ENCODE measurements at regions not wholly inside any gene's neighbourhood (a gene's known extent, or its start where the extent isn't known, plus 50 kb on each side); places are given as distances from the start of the nearest gene placed in this dataset.

- Histone ChIP-seq H3K9me3 (no peaks in the 10 kb centered on the region), H3K4me1 (ENCODE audit: low read depth) (no peaks in the 10 kb centered on the region), H3K36me3 (ENCODE audit: low read depth) (no peaks in the 10 kb centered on the region), H3K4me3 (no peak overlapping the region)
- intact Hi-C loops (cut with DNase I, micrococcal nuclease): no loop called here
- DNase-seq (peak in 1 of 3 donors; percentile 8), ATAC-seq (no peak)
- no peak for TF ChIP-seq CTCF (IDR thresholded peaks at IDR 0.05)
Measured at GRCh38 chr7:85566095-85566794, 379.4 kb upstream of the SEMA3D start.

- H3K9me3 ChIP-seq: no peaks in the 10 kb centered on the region
- intact Hi-C loops (cut with DNase I, micrococcal nuclease): no loop called here
- ATAC-seq: no peak
- H3K4me1 ChIP-seq (ENCODE audit: low read depth): no peaks in the 10 kb centered on the region
- no peaks in the 10 kb centered on the region for H3K36me3 ChIP-seq (ENCODE audit: low read depth)
- TF ChIP-seq CTCF (IDR thresholded peaks at IDR 0.05): no peak
- no peak for DNase-seq
- no peak overlapping the region for H3K4me3 ChIP-seq
Measured at GRCh38 chr7:85565276-85565675, 378.4 kb upstream of the SEMA3D start.

GRCh38 chr7:85564861-85565260 is 378.0 kb upstream of the SEMA3D start:
- no peak for DNase-seq
- intact Hi-C loops (cut with DNase I, micrococcal nuclease): no loop called here
- Histone ChIP-seq H3K4me3 (no peak overlapping the region), H3K36me3 (ENCODE audit: low read depth) (no peaks in the 10 kb centered on the region), H3K4me1 (ENCODE audit: low read depth) (no peaks in the 10 kb centered on the region), H3K9me3 (no peaks in the 10 kb centered on the region)
- no peak for ATAC-seq
- no peak for TF ChIP-seq CTCF (IDR thresholded peaks at IDR 0.05)

- H3K9me3 ChIP-seq: no peaks in the 10 kb centered on the region
- TF ChIP-seq CTCF (IDR thresholded peaks at IDR 0.05): no peak
- H3K36me3 ChIP-seq (ENCODE audit: low read depth): no peaks in the 10 kb centered on the region
- H3K4me1 ChIP-seq (ENCODE audit: low read depth): no peaks in the 10 kb centered on the region
- intact Hi-C loops (cut with DNase I, micrococcal nuclease): no loop called here
- DNase-seq: no peak
- no peak overlapping the region for H3K4me3 ChIP-seq
- ATAC-seq: no peak
Measured at GRCh38 chr7:85561706-85562105, 374.9 kb upstream of the SEMA3D start.

GRCh38 chr7:85554236-85555178 is 367.7 kb upstream of the SEMA3D start:
- Histone ChIP-seq H3K36me3 (ENCODE audit: low read depth) (no peaks in the 10 kb centered on the region), H3K4me3 (no peak overlapping the region), H3K4me1 (ENCODE audit: low read depth) (no peaks in the 10 kb centered on the region), H3K9me3 (no peaks in the 10 kb centered on the region)
- peak; percentile 62 for ATAC-seq
- TF ChIP-seq CTCF (IDR thresholded peaks at IDR 0.05): peak; percentile 28
- peak in 1 of 3 donors; percentile 36 for DNase-seq
- intact Hi-C loops (cut with DNase I, micrococcal nuclease): loop anchor here (10.0 kb wide), 1 partner anchor 510 kb away; no protein-coding TSS in a partner anchor
